ENCODE measurements at regions not wholly inside any gene's neighbourhood (a gene's known extent, or its start where the extent isn't known, plus 50 kb on each side); places are given as distances from the start of the nearest gene placed in this dataset.

- Histone ChIP-seq H3K36me3 (ENCODE audit: control insufficient read depth in 2 of 4, insufficient read depth in 4 of 4, low read length in 3 of 4) (no peaks in the 10 kb centered on the region), H3K9ac (replicated peaks in 1 of 4; ENCODE audit: extremely low read depth in 1 of 4, low read depth in 3 of 4, low read length in 3 of 4) (no peak overlapping the region), H2AFZ (ENCODE audit: low read length) (no peak overlapping the region), H3K79me2 (ENCODE audit: control insufficient read depth in 1 of 2, insufficient read depth in 2 of 2, low read length in 2 of 2) (no peaks in the 10 kb centered on the region), H2BK120ac (replicated peaks; ENCODE audit: low read depth, low read length) (no peak overlapping the region), H3K4me3 (ENCODE audit: extremely low read depth in 1 of 4, insufficient read depth in 2 of 4, low read depth in 3 of 4, low read length in 4 of 4) (no peak overlapping the region), H4K8ac (ENCODE audit: extremely low read depth, insufficient read depth, low read length) (no peak overlapping the region), H3K23ac (ENCODE audit: insufficient read length) (no peak overlapping the region), H2BK5ac (ENCODE audit: low read depth, low read length) (no peak overlapping the region), H2BK20ac (ENCODE audit: low read length) (no peak overlapping the region), H3K14ac (ENCODE audit: insufficient read length) (no peak overlapping the region), H3K56ac (replicated peaks; ENCODE audit: insufficient read length, low read depth, low read length) (no peak overlapping the region), H3K4me1 (replicated peaks in 1 of 4; ENCODE audit: control insufficient read depth in 3 of 4, insufficient read depth in 4 of 4, low read length in 3 of 4) (no peaks in the 10 kb centered on the region), H2AK5ac (ENCODE audit: low read depth, low read length) (no peak overlapping the region), H3K18ac (ENCODE audit: extremely low read depth, low read length) (no peak overlapping the region), H3K79me1 (ENCODE audit: low read depth, low read length) (no peaks in the 10 kb centered on the region), H4K91ac (replicated peaks; ENCODE audit: insufficient read length, low read length) (no peak overlapping the region), H3K27me3 (replicated peaks in 1 of 4; ENCODE audit: control insufficient read depth in 3 of 4, extremely low read depth in 1 of 4, insufficient read depth in 3 of 4, low read length in 3 of 4) (no peaks in the 10 kb centered on the region), H3K4ac (replicated peaks; ENCODE audit: insufficient read length, low read depth, low read length) (no peak overlapping the region), H3K9me3 (ENCODE audit: insufficient read depth in 2 of 2, low read depth in 1 of 2, low read length in 1 of 2) (peaks cover 41 to 44% of the 10 kb centered on the region in 2 experiments), H3K27ac (ENCODE audit: low read depth, low read length) (no peak overlapping the region), H3K4me2 (ENCODE audit: insufficient read depth in 1 of 2, low read depth in 2 of 2, low read length in 2 of 2) (no peak overlapping the region), H2BK12ac (ENCODE audit: low read depth, low read length) (no peak overlapping the region), H2BK15ac (ENCODE audit: low read length) (no peak overlapping the region), H3K23me2 (ENCODE audit: low read depth, low read length) (no peaks in the 10 kb centered on the region), H4K20me1 (replicated peaks in 1 of 2; ENCODE audit: control insufficient read depth in 1 of 2, insufficient read depth in 2 of 2, low read length in 2 of 2) (no peaks in the 10 kb centered on the region), H4K5ac (ENCODE audit: insufficient read length, low read depth, low read length) (no peak overlapping the region)
- no peak for FAIRE-seq
- ChIA-PET CTCF (ENCODE audit: partially characterized antibody) (no interaction called here), POLR2A (ENCODE audit: partially characterized antibody) (no interaction called here)
- no peak for DNase-seq (ENCODE audit: low read depth in 1 of 2, low spot score in 2 of 2)
- no peak for TF ChIP-seq CTBP2 (IDR thresholded peaks at IDR 0.05; ENCODE audit: borderline replicate concordance, insufficient read depth, insufficient read length, low read length)
- no peak for TF ChIP-seq BACH1 (IDR thresholded peaks at IDR 0.05; ENCODE audit: low read length)
- TF ChIP-seq ASH2L (IDR thresholded peaks at IDR 0.05; ENCODE audit: low read length) = no peak
- no peak for TF ChIP-seq ZNF274 (IDR thresholded peaks at IDR 0.05; ENCODE audit: borderline replicate concordance, extremely low read depth, low read length)
- TF ChIP-seq HDAC2 (IDR thresholded peaks at IDR 0.05; ENCODE audit: borderline replicate concordance in 1 of 2, low read depth in 2 of 2, low read length in 2 of 2) = no peak
- 71% methylated on average over 4 of the region's 4 CpGs; no CpG with 5 or more reads in 1 of the 2 experiments for WGBS, 2 experiments (ENCODE audit: extremely low coverage in 1 of 2, insufficient coverage in 1 of 2, insufficient read length in 1 of 2, insufficient replicate concordance in 2 of 2, low coverage in 1 of 2, low lambda C conversion rate in 2 of 2, missing lambda C conversion rate in 1 of 2)
Measured at GRCh38 chr15:19992428-19992827, 549.2 kb downstream of the GOLGA6L6 start.
